K562 (cell line): ENCODE measurements at regions not wholly inside any gene's neighbourhood (a gene's known extent, or its start where the extent isn't known, plus 50 kb on each side); places are given as distances from the start of the nearest gene placed in this dataset.

ENCODE experiments used
- CBFB ChIP-seq: sonication (generic); formaldehyde crosslinking; IDR thresholded peaks from 2 replicates; pipeline ENCODE4 v1.4.0; 2020; ENCODE audit warnings: mild to moderate bottlenecking, missing genetic modification reagents
- CBX1 ChIP-seq: sonication (generic); IDR thresholded peaks from 2 replicates; pipeline ENCODE4 v1.6.1; 2016; ENCODE audit warnings: antibody characterized with exemption, low read depth, mild to moderate bottlenecking
- EHMT2 ChIP-seq: fragments of 450-650 bp; IDR thresholded peaks from 2 replicates; pipeline ENCODE4 v1.6.1; 2018; ENCODE audit warnings: antibody characterized with exemption
- HNRNPLL ChIP-seq: fragments of 200-400 bp; formaldehyde crosslinking; IDR thresholded peaks from 2 replicates; pipeline ENCODE4 v1.6.1; 2017; ENCODE audit warnings: low read length, low read depth, mild to moderate bottlenecking; ENCODE audit not compliant: poor library complexity, severe bottlenecking
- MCM7 ChIP-seq, 2 experiments: fragments of 450-650 bp; IDR thresholded peaks; 2 replicates each; pipeline ENCODE4 v1.6.1; 2016 to 2018
- NCOA6 ChIP-seq: fragments of 450-650 bp; IDR thresholded peaks from 2 replicates; pipeline ENCODE4 v1.6.1; 2017; ENCODE audit warnings: mild to moderate bottlenecking
- NCOR1 ChIP-seq: fragments of 450-650 bp; IDR thresholded peaks from 2 replicates; pipeline ENCODE4 v1.6.1; 2016; ENCODE audit warnings: mild to moderate bottlenecking, moderate library complexity
- NEUROD1 ChIP-seq: fragments of 150-350 bp; IDR thresholded peaks from 2 replicates; pipeline ENCODE4 v1.6.1; 2014; ENCODE audit warnings: borderline replicate concordance, low read length, low read depth; ENCODE audit not compliant: partially characterized antibody
- NFXL1 ChIP-seq: fragments of 450-650 bp; formaldehyde crosslinking; IDR thresholded peaks from 2 replicates; pipeline ENCODE4 v1.4.0; 2021; ENCODE audit warnings: mild to moderate bottlenecking
- NR2C2 ChIP-seq, 2 experiments: fragments of 200-800 bp in 1 of 2; sonication (Bioruptor generic) in 1 of 2; sonication (generic) in 1 of 2; formaldehyde crosslinking in 1 of 2; IDR thresholded peaks; 2 replicates each; pipeline versions ENCODE4 v1.6.1 to v1.8.0; 2016 to 2022; ENCODE audit warnings: mild to moderate bottlenecking in 1 of 2, missing compliant biosample characterization in 1 of 2, missing genetic modification characterization in 1 of 2, missing genetic modification reagents in 1 of 2
- NR4A1 ChIP-seq, 2 experiments: fragments of 250-450 bp in 1 of 2; fragments of 450-650 bp in 1 of 2; sonication (Bioruptor Pico) in 1 of 2; IDR thresholded peaks; 2 replicates each; pipeline versions ENCODE4 v1.4.0 to v1.6.1; 2016 to 2020; ENCODE audit warnings: mild to moderate bottlenecking in 2 of 2, missing compliant biosample characterization in 1 of 2, missing genetic modification characterization in 1 of 2, moderate library complexity in 1 of 2
- POLR2AphosphoS2 ChIP-seq: IDR thresholded peaks from 2 replicates; pipeline ENCODE4 v1.6.1; 2012; ENCODE audit warnings: low read length, improper control_type of control experiment
- RB1 ChIP-seq: fragments of 450-650 bp; IDR thresholded peaks from 2 replicates; pipeline ENCODE4 v1.6.1; 2017; ENCODE audit warnings: low read depth, mild to moderate bottlenecking
- RBM14 ChIP-seq: fragments of 200-400 bp; formaldehyde crosslinking; IDR thresholded peaks from 2 replicates; pipeline ENCODE4 v1.6.1; 2018; ENCODE audit warnings: low read depth, mild to moderate bottlenecking, low read length, moderate library complexity, borderline replicate concordance; ENCODE audit not compliant: insufficient read depth
- RBM15 ChIP-seq: fragments of 200-400 bp; formaldehyde crosslinking; IDR thresholded peaks from 2 replicates; pipeline ENCODE4 v1.6.1; 2018; ENCODE audit warnings: mild to moderate bottlenecking, low read length, moderate library complexity; ENCODE audit not compliant: insufficient read depth
- SIN3A ChIP-seq, 2 experiments: fragments of 150-350 bp in 1 of 2; IDR thresholded peaks; 2 replicates each; pipeline ENCODE4 v1.6.1; 2011 to 2016; ENCODE audit warnings: borderline replicate concordance in 2 of 2, low read depth in 2 of 2, low read length in 2 of 2, mild to moderate bottlenecking in 2 of 2, moderate library complexity in 2 of 2; ENCODE audit not compliant: control insufficient read depth in 1 of 2
- SMAD3 ChIP-seq: fragments of 450-650 bp; formaldehyde crosslinking; conservative IDR thresholded peaks from 2 replicates; pipeline ENCODE4 v1.4.0; 2020; ENCODE audit warnings: mild to moderate bottlenecking
- TAF1 ChIP-seq: IDR thresholded peaks from 2 replicates; pipeline ENCODE4 v1.6.1; 2011; ENCODE audit warnings: mild to moderate bottlenecking, low read length, moderate library complexity; ENCODE audit not compliant: insufficient read depth, control insufficient read depth, severe bottlenecking; ENCODE audit errors: extremely low read depth
- TAF7 ChIP-seq: fragments of 450-650 bp; IDR thresholded peaks from 2 replicates; pipeline ENCODE4 v1.6.1; 2016; ENCODE audit warnings: missing genetic modification characterization, missing compliant biosample characterization
- TCF15 ChIP-seq: fragments of 250-450 bp; sonication (Bioruptor Pico); IDR thresholded peaks from 2 replicates; pipeline ENCODE4 v1.8.0; 2022; ENCODE audit warnings: moderate library complexity, mild to moderate bottlenecking, inconsistent platforms
- TCFL5 ChIP-seq: fragments of 250-450 bp; sonication (Bioruptor Pico); conservative IDR thresholded peaks from 2 replicates; pipeline ENCODE4 v1.6.1; 2021; ENCODE audit warnings: mild to moderate bottlenecking, moderate library complexity, matching md5 sums
- ZBTB7A ChIP-seq: IDR thresholded peaks from 2 replicates; pipeline ENCODE4 v1.6.1; 2011; ENCODE audit warnings: low read depth, mild to moderate bottlenecking, low read length, moderate library complexity, borderline replicate concordance; ENCODE audit not compliant: control insufficient read depth
- ZNF398 ChIP-seq: fragments of 250-450 bp; sonication (Bioruptor Pico); IDR thresholded peaks from 2 replicates; pipeline ENCODE4 v1.8.0; 2021; ENCODE audit warnings: moderate library complexity, mild to moderate bottlenecking, inconsistent platforms
- ZNF77 ChIP-seq: fragments of 250-450 bp; sonication (Bioruptor Pico); IDR thresholded peaks from 2 replicates; pipeline ENCODE4 v1.5.0; 2020
- ZNF780A ChIP-seq: fragments of 250-450 bp; sonication (Bioruptor Pico); IDR thresholded peaks from 2 replicates; pipeline ENCODE4 v1.5.0; 2021; ENCODE audit warnings: mild to moderate bottlenecking

GRCh38 chr6:14950103-14950969 is 295.5 kb upstream of the JARID2 start (continued):
- TF ChIP-seq MCM7 (IDR thresholded peaks at IDR 0.05) (no peak), NR2C2 (CRISPR knock-in tag; IDR thresholded peaks at IDR 0.05) (no peak), NR2C2 (tag; IDR thresholded peaks at IDR 0.05) (no peak), ZNF77 (CRISPR knock-in tag) (no peak), ZNF398 (no peak), ZBTB7A (no peak), RB1 (no peak), RBM14 (no peak), SIN3A (IDR thresholded peaks at IDR 0.05; ENCODE audit: borderline replicate concordance in 2 of 2, control insufficient read depth in 1 of 2, low read depth in 2 of 2, low read length in 2 of 2) (no peak), CBX1 (no peak), NFXL1 (CRISPR knock-in tag) (no peak), NCOA6 (no peak), ZNF780A (CRISPR knock-in tag) (no peak), EHMT2 (no peak), TCFL5 (no peak), TAF1 (no peak), NEUROD1 (peak; percentile 65), SMAD3 (CRISPR knock-in tag) (no peak), CBFB (CRISPR knock-in tag) (no peak), TAF7 (tag) (no peak), NR4A1 (CRISPR knock-in tag; IDR thresholded peaks at IDR 0.05) (no peak), NR4A1 (tag; IDR thresholded peaks at IDR 0.05) (no peak), TCF15 (CRISPR knock-in tag) (no peak), POLR2AphosphoS2 (no peak), RBM15 (no peak), HNRNPLL (no peak), NCOR1 (peak; percentile 92)
